GM12875 (cell line): ENCODE measurements at regions not wholly inside any gene's neighbourhood (a gene's known extent, or its start where the extent isn't known, plus 50 kb on each side); places are given as distances from the start of the nearest gene placed in this dataset.

Source experiments
- H3K4me3 ChIP-seq: one replicate; pipeline ENCODE4 v1.5.1; 2011; ENCODE audit warnings: low read depth, low read length, control low read depth
- TF ChIP-seq, protein P1 (sequence below): IDR thresholded peaks from 2 replicates; pipeline ENCODE4 v1.5.1; 2011; ENCODE audit warnings: low read depth, mild to moderate bottlenecking, control low read depth, inconsistent platforms, low read length, moderate library complexity, borderline replicate concordance; ENCODE audit not compliant: insufficient read depth

GRCh38 chr16:86897486-86897885 lies 319.1 kb downstream of the FOXL1 start:
- TF ChIP-seq, protein P1, sequence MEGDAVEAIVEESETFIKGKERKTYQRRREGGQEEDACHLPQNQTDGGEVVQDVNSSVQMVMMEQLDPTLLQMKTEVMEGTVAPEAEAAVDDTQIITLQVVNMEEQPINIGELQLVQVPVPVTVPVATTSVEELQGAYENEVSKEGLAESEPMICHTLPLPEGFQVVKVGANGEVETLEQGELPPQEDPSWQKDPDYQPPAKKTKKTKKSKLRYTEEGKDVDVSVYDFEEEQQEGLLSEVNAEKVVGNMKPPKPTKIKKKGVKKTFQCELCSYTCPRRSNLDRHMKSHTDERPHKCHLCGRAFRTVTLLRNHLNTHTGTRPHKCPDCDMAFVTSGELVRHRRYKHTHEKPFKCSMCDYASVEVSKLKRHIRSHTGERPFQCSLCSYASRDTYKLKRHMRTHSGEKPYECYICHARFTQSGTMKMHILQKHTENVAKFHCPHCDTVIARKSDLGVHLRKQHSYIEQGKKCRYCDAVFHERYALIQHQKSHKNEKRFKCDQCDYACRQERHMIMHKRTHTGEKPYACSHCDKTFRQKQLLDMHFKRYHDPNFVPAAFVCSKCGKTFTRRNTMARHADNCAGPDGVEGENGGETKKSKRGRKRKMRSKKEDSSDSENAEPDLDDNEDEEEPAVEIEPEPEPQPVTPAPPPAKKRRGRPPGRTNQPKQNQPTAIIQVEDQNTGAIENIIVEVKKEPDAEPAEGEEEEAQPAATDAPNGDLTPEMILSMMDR, result no peak
- H3K4me3 ChIP-seq, result no peak overlapping the region

DNA sequence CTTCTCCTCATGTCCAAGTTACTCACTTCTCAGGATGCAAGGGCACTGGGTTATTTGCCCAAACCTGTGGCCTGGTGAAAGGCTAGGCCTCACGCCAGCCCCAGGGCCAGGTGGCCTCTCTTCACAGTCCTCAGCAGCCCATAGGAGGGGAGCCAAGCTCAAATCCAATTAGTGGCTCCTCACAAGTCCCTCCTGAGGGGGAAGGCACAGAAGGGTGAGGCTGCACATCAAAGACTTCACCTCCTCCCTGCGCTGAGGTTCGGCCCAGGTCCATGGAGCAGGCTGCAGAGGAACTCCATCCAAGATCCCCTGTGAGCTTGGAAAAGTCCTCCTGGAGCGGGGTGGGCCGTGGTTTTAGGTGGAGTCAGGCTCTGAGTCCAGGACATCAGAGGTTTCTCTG lies 320.0 kb downstream of the FOXL1 start:
- H3K4me3 ChIP-seq, result no peak overlapping the region
- TF ChIP-seq, protein P1, result no peak

DNA sequence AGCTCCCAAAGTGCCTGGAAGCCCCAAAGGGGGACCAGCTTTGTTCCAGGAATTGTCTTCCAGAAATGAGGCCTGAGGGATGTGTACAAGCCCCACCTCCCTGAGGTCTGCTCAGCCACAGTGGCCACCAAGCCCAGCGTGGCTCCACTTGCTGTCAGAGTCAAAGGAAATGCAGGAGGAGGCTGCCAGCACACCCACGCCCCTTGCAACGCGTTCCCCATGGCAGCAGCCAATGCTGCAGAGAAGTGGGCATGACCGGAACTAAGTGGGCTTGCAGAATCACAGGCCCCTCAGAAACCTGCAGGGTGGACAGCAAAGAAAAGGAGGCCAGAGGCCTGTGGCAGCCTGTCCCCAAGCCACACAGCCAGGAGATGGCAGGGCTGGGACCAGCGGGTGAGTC lies 320.8 kb downstream of the FOXL1 start:
- H3K4me3 ChIP-seq, result no peak overlapping the region
- TF ChIP-seq, protein P1, result no peak

DNA sequence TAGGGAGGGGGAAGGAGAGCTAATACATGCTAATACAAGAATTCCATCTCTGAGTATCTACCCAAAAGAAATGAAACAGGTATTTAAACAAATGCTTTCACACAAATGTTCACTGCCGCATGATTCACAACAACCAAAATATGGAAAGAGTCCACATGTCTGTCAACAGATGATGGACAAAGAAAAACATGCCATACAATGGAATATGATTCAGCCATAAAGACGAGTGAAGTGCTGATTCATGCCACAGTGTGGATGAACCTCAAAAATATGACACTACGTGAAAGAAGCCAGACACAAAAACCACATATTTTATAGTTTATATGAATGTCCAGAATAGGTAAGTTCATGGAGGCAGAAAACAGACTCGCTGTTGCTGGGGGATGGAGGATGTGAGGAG lies 321.4 kb downstream of the FOXL1 start:
- H3K4me3 ChIP-seq, result no peak overlapping the region
- TF ChIP-seq, protein P1, result no peak

DNA sequence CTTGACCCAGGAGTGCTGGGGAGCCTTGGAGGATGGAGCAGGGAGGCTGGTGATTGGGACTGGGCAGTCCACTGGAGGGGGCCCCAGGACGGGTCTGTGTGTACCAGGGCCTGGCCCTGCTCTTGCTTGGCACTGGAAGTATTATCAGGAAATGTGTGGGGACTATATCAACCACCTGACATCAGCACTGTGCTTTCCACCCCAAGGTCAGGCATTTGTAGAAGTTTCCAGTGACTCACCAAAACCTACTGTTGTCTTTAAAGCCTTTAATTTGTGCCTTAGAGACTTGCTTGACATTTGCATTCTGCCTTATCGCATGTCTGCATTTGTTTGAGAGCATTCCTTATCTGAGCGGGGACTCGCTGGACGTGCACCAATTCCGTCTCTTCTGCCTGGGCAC lies 323.1 kb downstream of the FOXL1 start:
- TF ChIP-seq, protein P1, result no peak

DNA sequence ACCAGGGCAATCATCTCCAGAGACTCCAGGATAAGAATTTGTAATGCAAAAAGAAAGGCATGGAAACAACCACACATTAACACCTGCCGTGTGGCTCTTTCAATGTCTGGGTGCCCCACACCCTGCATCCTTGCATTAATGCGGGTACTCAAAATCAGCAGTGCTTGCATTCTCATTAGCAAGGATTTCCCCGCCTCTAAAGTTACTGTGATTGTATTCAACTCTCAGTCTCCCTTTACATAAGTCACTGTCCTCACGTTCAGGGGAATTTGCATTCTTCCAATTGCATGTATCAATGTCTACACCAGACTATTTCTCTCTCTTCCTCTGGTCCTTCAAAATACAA lies 324.3 kb downstream of the FOXL1 start:
- TF ChIP-seq, protein P1, result no peak
- no peak overlapping the region for H3K4me3 ChIP-seq

More for the DNA sequence above, 323.1 kb downstream of the FOXL1 start:
- no peak overlapping the region for H3K4me3 ChIP-seq

DNA sequence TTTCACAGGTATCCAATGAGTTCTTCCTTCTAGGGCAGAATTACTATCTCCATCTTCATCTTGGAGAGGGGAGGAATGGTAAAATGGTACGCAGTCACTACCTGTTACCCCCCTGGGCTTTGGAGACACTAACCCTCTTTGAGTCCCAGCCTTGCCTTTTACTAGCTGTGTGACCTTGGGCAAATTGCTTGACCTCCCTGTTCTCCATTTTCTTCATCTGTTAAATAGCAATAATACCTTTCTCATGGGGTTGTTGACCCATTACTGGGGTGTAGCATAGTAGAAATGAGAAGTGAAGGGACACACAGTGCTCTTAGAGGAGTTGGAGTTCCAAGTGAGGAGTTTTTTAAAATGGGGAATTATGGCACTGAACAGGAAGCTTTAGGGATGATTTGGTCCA lies 324.7 kb downstream of the FOXL1 start:
- TF ChIP-seq, protein P1, result no peak
- no peak overlapping the region for H3K4me3 ChIP-seq
